ENCODE measurements at regions not wholly inside any gene's neighbourhood (a gene's known extent, or its start where the extent isn't known, plus 50 kb on each side); places are given as distances from the start of the nearest gene placed in this dataset.

DNA sequence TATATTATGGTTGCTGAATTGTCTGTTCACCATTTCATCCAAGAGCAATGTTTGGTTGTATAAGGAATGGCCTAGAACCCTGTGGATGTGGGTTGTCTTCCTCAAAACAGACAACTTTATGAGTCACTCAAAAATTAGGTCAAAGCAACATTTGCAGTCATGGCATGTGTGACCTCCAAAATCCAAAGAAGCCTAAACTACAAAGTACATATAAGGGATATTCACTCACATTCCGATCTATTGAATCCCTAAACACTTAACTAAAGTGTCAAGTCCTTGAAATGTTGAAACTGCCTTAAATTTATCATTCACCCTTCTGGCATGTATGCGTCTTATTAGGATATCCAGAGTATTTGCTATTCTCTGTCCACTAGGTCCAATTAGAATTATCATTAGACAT, 491.5 kb downstream of the NUF2 start:
- TF ChIP-seq POLR2AphosphoS5 (IDR thresholded peaks at IDR 0.05; ENCODE audit: insufficient read depth in 1 of 2, low read depth in 1 of 2) (no peak), POLR2A (IDR thresholded peaks at IDR 0.05) (no peak)
- TF ChIP-seq, protein P1, sequence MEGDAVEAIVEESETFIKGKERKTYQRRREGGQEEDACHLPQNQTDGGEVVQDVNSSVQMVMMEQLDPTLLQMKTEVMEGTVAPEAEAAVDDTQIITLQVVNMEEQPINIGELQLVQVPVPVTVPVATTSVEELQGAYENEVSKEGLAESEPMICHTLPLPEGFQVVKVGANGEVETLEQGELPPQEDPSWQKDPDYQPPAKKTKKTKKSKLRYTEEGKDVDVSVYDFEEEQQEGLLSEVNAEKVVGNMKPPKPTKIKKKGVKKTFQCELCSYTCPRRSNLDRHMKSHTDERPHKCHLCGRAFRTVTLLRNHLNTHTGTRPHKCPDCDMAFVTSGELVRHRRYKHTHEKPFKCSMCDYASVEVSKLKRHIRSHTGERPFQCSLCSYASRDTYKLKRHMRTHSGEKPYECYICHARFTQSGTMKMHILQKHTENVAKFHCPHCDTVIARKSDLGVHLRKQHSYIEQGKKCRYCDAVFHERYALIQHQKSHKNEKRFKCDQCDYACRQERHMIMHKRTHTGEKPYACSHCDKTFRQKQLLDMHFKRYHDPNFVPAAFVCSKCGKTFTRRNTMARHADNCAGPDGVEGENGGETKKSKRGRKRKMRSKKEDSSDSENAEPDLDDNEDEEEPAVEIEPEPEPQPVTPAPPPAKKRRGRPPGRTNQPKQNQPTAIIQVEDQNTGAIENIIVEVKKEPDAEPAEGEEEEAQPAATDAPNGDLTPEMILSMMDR (IDR thresholded peaks at IDR 0.05): no peak
